Vagina (tissue), 2 donors: ENCODE measurements at regions not wholly inside any gene's neighbourhood (a gene's known extent, or its start where the extent isn't known, plus 50 kb on each side); places are given as distances from the start of the nearest gene placed in this dataset.
"Not testable (repeated sequence)": the region's sequence is repeated elsewhere in the genome, so short reads cannot be mapped to it uniquely, and the experiment has no call there.

Experiments
- DNase-seq, 2 donors: peaks; one replicate each; pipeline ENCODE4 v3.0.0-alpha.2; 2017; ENCODE audit errors: extremely low spot score in 2 of 2
- H3K27ac ChIP-seq: fragments of 200-600 bp; sonication (generic); one replicate; pipeline ENCODE4 v1.5.1; 2019
- H3K27me3 ChIP-seq: fragments of 200-600 bp; sonication (generic); one replicate; pipeline ENCODE4 v1.5.1; 2019
- H3K36me3 ChIP-seq, 2 donors: fragments of 200-600 bp; sonication (generic); one replicate each; pipeline ENCODE4 v1.5.1; 2017 to 2019
- H3K4me1 ChIP-seq: fragments of 200-600 bp; sonication (generic); one replicate; pipeline ENCODE4 v1.5.1; 2019
- H3K4me3 ChIP-seq, 2 donors: fragments of 200-600 bp; sonication (generic); 1 replicate in 1 of 2; 2 replicates in 1 of 2; pipeline ENCODE4 v1.5.1; 2016 to 2019
- H3K9me3 ChIP-seq: fragments of 200-600 bp; sonication (generic); one replicate; pipeline ENCODE4 v1.5.1; 2019
- CTCF ChIP-seq, 3 experiments: fragments of 450-650 bp in 2 of 3; fragments of 200-600 bp in 1 of 3; sonication (generic) in 1 of 3; IDR thresholded peaks; one replicate each; pipeline ENCODE4 v1.5.1; 2017 to 2019; ENCODE audit warnings: antibody characterized with exemption in 3 of 3, mild to moderate bottlenecking in 2 of 3, moderate library complexity in 2 of 3
- POLR2A ChIP-seq, 2 donors: fragments of 450-650 bp; IDR thresholded peaks; one replicate each; pipeline ENCODE4 v1.6.1; 2017; ENCODE audit warnings: antibody characterized with exemption in 2 of 2, mild to moderate bottlenecking in 2 of 2, moderate library complexity in 2 of 2
- POLR2AphosphoS5 ChIP-seq, 2 donors: sonication (generic); formaldehyde crosslinking; IDR thresholded peaks; one replicate each; pipeline ENCODE4 v1.9.0; 2017; ENCODE audit warnings: antibody characterized with exemption in 2 of 2, mild to moderate bottlenecking in 2 of 2, low read depth in 1 of 2; ENCODE audit not compliant: insufficient read depth in 1 of 2
- intact Hi-C: fragments of 100-400 bp; cut with DNase I; formaldehyde crosslinking; loops from one replicate; pipeline ENCODE4 v1.15.1; 2023

DNA sequence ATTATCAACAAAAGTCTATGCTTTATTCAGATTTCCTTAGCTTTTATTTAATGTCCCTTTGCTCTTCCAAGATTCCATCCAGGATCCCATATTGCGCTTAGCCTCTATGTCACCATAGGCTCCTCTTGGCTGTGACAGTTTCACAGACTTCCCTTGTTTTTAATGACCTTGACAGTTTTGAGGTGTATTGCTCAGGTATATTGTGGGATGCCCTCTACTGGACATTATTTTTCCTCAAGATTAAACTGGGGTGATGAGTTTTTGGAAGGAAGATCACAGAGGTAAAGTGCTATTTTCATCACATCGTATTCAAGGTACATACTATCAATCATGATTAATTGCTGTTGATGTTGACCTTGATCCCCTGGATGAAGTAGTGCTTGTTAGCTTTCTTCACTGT, 99.1 kb upstream of the SMAD3 start:
- Histone ChIP-seq H3K4me3 (no peak overlapping the region), H3K9me3 (no peaks in the 10 kb centered on the region), H3K27ac (no peak overlapping the region), H3K4me1 (peaks cover 6% of the 10 kb centered on the region), H3K36me3 (no peaks in the 10 kb centered on the region), H3K27me3 (no peaks in the 10 kb centered on the region)
- TF ChIP-seq POLR2AphosphoS5 (IDR thresholded peaks at IDR 0.05; ENCODE audit: insufficient read depth in 1 of 2, low read depth in 1 of 2) = no peak
- no peak for TF ChIP-seq CTCF (IDR thresholded peaks at IDR 0.05)
- intact Hi-C loops = no loop called here
- no peak for DNase-seq

DNA sequence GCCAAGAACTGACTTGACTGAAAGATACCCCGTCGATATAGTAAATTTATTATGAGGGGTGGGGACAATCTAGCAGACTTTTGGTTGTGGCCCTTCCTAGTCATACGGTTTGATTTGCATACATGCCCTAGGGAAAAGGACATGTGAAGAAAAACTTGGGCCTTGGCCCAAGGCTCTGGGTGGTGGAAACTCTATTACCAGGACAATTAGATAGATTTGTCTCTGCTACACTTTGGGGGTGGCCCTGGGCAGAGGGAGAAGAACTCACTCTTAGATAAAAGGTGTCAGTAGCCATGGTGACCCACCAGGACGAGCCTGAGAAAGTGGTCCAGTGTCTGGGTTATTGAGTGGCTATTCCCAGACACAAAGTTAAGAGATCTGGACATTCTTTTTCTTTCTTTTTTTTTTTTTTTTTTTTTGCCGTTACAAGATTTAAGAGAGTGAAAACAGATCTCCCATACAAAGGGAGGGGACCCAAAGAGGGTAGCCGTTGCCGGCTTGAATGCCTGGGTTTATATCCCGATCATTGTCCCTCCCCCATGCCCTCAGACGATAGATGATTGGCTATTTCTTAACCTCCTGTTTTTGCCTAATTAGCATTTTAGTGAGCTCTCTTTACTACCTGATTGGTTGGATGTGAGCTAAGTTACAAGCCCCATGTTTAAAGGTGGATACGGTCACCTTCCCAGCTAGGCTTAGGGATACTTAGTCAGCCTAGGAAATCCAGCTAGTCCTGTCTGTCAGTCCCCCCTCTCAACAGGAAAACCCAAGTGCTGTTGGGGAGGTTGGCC, 96.4 kb upstream of the SMAD3 start:
- Histone ChIP-seq H3K9me3 (no peaks in the 10 kb centered on the region), H3K4me1 (no peaks in the 10 kb centered on the region), H3K36me3 (no peaks in the 10 kb centered on the region), H3K4me3 (no peak overlapping the region), H3K27ac (no peak overlapping the region), H3K27me3 (no peaks in the 10 kb centered on the region)
- intact Hi-C loops = no loop called here
- TF ChIP-seq CTCF (IDR thresholded peaks at IDR 0.05) (no peak), POLR2AphosphoS5 (IDR thresholded peaks at IDR 0.05; ENCODE audit: insufficient read depth in 1 of 2, low read depth in 1 of 2) (no peak), POLR2A (IDR thresholded peaks at IDR 0.05) (no peak)
- peak in 1 of 2 donors; percentile 25 for DNase-seq

DNA sequence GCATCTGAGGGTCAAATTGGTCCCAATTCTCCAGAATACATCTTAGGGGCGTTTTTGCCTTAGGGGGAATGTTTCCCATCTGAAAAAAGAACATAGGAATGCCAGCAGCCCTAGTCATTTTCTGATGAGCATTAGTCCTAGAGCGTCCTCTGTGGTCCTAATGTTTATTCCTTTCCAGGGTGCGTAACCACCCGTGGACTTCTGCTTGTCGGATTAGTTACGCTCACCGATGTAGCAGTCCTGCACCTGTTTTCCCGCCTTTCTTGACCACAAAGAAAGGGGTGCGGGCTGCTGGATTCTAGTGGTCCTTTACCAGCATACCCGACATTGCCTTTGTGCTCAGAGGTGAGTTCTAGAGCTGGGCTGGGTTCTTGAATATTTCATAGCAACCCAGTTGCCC, 91.3 kb upstream of the SMAD3 start:
- H3K4me3 ChIP-seq, H3K4me1 ChIP-seq, intact Hi-C loops, H3K9me3 ChIP-seq, H3K36me3 ChIP-seq, H3K27me3 ChIP-seq, H3K27ac ChIP-seq, DNase-seq: not testable (repeated sequence)

DNA sequence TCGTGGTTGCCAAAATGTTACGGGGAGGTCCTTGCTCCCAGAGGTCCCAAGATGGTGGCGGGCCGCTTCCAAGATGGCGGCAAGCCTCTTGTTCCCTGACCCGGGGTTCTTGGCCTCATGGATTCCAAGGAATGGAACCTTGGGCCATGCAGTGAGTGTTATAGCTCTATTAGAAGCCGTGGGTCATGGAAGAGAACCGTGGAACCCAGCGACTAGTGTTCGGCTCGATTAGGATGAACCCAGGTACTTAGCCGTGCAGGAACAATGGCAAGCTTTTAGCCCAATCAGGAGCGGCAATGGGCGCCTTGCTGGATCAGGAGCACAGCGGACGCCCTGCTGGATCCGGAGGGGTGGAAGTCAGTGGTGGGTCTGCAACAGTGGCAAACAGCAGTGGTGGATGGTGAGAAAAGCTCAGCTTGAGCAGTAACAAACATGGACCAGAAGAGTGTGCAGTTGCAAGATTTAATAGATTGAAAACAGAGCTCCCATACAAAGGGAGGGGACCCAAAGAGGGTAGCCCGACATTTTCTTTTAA, 89.2 kb upstream of the SMAD3 start:
- H3K4me3 ChIP-seq, DNase-seq, H3K9me3 ChIP-seq, H3K36me3 ChIP-seq, intact Hi-C loops, H3K27me3 ChIP-seq, H3K27ac ChIP-seq, H3K4me1 ChIP-seq: not testable (repeated sequence)

- H3K27ac ChIP-seq, H3K4me3 ChIP-seq, H3K27me3 ChIP-seq, H3K4me1 ChIP-seq, H3K9me3 ChIP-seq, H3K36me3 ChIP-seq, intact Hi-C loops, DNase-seq: not testable (repeated sequence)
These were observed 85.1 kb upstream of the SMAD3 start for GRCh38 chr15:66980326-66980725.

GRCh38 chr15:66981771-66982170, 83.6 kb upstream of the SMAD3 start:
- intact Hi-C loops = no loop called here
- Histone ChIP-seq H3K27ac (no peak overlapping the region), H3K4me3 (no peak overlapping the region), H3K9me3 (no peaks in the 10 kb centered on the region), H3K27me3 (no peaks in the 10 kb centered on the region), H3K36me3 (no peaks in the 10 kb centered on the region), H3K4me1 (no peaks in the 10 kb centered on the region)
- TF ChIP-seq CTCF (IDR thresholded peaks at IDR 0.05) (no peak), POLR2A (IDR thresholded peaks at IDR 0.05) (no peak), POLR2AphosphoS5 (IDR thresholded peaks at IDR 0.05; ENCODE audit: insufficient read depth in 1 of 2, low read depth in 1 of 2) (no peak)
- DNase-seq = no peak
